Stimulated activated CD8-positive, alpha-beta memory T cell treated with anti-CD3 and anti-CD28 coated beads, Interleukin-12 subunit alpha, Interleukin-12 subunit beta, amount 100 ng/mL, for 1 hour (primary cell): ENCODE measurements at regions not wholly inside any gene's neighbourhood (a gene's known extent, or its start where the extent isn't known, plus 50 kb on each side); places are given as distances from the start of the nearest gene placed in this dataset.

Experiments used
- DNase-seq: peaks from one replicate; pipeline ENCODE4 v3.0.0-alpha.2; 2020; ENCODE audit warnings: low read depth

DNA sequence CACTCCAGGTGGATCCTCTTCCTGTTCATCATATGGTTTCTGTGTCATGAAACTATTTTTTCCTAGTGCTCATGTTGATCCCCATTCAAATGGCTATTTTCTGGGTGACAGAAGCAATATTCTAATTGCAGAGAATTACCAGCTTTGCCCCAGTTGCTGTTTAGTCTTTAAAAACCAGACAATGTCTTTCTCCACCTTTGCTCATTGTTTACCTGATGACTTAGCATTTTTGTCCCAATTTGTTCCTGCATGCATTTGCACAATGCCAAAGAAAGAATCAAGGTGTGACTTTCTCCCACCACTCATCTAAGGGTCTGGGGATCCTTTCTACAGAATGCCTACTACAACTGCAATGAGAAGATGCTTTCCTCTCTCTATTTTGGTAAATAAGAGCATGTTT, 439.9 kb upstream of the MAF start:
- no peak for DNase-seq

DNA sequence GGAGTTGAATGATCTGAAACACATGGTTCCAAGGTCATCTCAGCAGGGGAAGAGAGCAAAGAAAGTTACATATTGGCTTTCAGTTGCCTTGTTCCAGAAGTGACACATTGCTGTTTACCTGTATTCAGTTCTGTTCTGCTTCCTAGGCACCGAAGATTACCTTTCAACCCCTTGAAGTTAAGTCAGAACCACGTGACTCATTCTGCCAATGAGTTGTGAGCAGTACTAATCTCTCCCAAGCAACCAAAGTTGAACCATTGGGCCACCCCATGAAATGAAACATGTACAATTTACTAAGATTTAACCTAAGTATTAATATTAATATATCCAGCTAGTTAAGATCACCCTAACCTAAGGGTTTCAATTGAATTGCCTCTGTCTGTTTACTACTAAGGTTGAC, 439.2 kb upstream of the MAF start:
- no peak for DNase-seq

DNA sequence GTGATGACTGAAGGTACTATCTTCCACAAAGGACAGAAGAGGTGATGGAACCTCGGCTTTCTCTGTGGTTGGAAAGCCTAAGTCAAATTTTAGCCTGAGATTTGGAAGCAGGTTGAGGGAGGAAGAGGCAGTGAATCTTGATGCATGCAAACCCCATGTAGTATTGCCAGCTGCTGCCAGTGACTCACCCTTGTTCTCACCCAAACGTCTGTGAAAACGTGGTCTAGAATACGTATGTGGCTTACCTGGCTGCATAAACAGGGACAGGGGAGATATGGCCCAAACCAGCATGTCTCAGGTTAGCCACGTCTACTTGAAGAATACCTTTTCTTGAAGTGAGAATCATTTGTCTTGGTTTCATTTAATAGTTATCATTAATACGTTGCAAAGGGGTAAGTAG, 438.0 kb upstream of the MAF start:
- no peak for DNase-seq

DNA sequence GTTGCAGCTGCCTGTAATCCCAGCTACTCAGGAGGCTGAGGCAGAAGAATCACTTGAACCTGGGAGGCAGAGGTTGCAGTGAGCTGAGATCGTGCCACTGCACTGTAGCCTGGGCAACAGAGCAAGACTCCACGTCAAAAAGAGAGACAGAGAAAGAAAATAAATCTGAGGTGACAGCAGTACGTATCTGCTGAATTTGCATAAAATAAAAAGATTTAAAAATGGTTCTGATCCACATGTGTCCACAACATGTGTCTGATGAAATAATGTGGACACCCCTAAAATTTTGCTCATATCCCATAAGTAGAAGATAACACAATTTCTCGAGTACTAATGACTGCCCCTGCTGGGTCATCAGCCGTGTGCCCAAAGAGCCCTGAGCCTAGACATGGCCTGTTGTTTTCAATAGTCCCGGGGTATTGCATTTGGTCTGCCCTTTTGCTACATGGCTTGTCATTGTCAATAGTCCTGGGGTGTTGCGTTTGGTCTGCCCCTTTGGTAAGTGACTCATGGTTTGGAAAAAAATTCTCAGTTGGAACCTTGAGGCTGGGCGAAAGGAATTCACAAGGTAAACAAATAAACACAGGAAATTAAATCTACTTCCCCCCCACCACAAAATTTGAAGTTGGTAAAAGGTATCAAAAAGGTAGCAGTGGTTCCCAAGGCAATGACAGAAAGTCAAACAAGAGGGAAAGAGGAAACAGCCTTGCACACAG, 434.6 kb upstream of the MAF start:
- DNase-seq, result no peak

GRCh38 chr16:80034469-80034826, 433.9 kb upstream of the MAF start:
- no peak for DNase-seq

- DNase-seq, result no peak
Observed at GRCh38 chr16:80033783-80034468, 433.4 kb upstream of the MAF start.

GRCh38 chr16:80029761-80030481, 429.4 kb upstream of the MAF start:
- no peak for DNase-seq

DNA sequence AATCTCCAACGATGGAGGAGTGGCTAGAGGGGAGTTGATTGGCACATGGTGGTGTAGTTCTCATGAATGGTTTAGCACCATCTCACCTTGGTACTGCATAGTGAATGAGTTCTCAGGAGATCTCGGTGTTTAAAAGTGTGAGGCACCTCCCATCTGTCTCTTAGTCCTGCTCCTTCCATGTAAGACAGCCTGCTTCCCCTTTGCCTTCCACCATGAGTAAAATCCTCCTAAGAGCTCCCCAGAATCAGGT, 428.8 kb upstream of the MAF start:
- no peak for DNase-seq

DNA sequence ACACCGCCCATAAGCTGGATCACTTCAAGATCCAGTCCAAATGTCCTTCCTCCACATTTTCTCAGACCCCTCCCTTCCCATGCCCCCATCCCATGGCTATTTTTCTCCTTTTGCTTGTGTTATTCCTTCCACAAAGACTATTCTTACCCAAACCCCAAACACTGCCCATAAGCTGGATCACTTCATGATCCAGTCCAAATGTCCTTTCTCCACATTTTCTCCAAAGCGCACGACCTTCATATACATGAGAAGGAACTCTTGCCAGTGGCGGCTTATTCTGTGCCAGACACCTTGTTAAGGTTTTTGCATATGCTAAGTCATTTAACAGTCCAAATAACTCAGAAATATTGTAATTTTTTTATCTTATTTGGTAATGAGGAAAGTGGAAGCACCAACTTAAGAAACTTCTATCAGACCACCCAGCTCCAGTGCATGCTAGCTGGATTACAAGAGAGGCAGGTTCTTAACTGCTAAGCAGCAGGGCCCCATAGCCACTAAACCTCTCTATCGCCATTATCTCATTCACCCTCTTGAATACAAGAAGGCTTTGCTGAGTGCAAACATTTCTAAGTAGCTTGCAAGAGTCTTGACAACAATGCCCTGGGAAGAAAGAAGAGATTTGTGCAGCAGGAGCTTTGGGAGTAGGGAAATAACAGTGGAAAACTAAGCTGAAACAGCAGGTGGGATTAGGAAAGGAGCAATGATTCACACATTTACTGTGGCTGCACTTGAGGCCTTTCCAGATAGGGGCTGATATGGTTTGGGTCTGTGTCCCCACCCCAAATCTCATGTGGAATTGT, 428.2 kb upstream of the MAF start:
- no peak for DNase-seq

DNA sequence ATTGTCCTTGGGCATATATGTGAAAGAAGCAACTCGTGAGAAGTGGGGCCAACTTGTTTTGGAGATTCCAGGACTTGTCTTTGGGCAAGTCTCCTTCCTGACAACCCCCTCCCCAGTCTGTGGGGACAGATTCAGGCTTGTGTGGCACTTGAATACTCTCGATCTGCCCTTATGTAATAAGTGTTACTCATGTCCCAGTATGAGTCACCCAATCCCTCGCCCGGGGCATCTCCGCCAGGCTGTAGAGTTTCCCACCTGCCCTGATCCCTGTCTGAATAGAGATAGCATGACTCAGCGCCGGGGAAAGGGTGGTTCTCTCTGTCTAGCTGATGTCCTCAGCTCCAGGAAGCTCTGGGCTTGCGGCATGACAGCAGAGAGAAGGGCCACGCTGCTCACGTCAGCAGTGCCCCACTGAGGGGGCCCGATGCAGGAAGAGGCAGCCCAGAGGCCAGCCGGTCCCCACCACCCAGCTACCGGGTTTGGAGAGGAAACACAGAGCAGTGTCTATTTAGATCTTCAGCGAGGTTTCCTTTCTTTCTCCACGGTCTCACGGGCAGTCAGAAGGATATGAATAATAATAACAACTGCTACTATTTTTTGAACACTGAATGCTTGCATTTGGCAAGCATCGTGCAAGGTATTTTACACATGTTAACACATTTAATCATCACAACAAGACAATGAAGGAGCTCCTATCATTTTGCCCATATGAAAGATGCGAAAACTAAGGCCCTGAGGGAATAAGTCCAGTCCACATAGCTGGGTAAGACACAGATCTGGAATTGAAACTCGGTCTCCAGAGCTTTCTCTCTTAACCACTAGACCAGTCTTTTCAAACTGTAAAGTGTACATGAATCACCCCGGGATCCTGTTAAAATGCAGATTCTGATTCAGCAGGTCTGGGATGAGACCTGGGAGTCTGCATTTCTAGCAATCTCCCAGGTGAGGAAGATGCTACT, 426.7 kb upstream of the MAF start:
- peak; percentile 6 for DNase-seq

DNA sequence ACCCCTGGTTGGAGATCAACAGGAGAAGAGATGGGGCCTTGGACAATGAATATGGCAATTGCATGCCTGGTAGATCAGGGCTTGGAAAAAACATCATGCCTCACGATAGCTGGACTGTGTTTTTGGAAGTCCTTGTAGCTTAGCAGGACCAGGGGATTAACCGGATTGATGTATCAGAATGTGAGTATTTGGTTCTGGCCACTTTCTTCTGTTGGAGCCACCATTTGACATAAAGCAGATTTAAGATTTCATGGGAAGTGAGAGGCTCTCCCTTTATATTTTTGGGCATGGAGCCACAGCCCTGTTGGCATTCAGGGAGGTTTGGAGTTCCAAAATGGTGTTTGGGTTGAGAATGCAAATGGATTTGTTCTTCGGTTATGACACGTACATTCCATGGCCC, 424.7 kb upstream of the MAF start:
- no peak for DNase-seq

DNA sequence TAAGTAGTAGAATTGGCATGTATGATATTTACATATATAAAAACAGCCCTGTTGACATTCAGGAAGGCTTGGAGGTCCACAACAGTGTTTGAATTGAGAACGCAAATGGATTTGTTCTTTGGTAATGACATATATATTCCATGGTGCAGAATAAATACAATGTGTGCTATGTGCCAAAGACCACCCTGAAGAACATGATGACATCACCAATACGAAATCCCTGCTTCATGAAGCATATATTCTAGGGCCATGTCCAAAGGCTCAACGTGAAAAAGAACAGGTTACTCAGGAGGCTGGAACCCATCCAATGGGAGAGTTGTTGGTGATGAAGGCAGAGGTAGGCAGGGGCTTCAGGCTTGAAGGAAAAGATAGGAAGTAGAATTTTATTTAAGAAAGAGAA, 423.9 kb upstream of the MAF start:
- DNase-seq, result no peak

DNA sequence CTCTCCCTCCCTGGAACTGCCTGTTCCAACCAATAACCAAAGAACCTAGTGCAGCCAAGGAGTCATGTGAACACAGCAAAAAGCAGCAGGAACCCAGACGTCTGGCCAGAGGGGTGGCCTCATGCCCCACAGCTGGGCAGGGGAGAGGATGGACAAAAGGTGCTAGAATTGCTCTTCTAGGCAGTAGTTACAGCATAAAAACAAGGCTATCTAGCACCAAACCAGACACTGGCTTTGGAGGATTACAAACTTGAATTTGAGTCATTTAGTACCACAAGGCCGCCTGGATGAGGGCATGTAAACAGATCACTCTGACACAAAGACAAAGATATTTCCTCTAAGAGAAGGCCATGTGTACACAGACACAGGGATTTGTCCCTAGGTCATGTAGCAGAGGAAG, 423.3 kb upstream of the MAF start:
- DNase-seq, result no peak

DNA sequence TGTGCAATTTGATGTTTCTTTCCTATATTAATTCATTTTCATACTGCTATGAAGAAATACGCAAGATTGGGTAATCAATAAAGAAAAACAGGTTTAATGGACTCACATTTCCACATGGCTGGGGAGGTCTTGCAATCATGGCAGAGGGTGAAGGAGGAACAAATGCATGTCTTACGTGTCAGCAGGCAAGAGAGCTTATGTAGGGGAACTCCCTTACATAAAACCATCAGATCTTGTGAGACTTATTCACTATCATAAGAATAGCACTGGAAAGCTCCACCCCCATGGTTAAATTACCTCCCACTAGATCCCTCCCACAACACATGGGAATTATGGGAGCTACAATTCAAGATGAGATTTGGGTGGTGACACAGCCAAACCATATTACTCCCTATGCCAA, 418.9 kb upstream of the MAF start:
- DNase-seq, result no peak

- no peak for DNase-seq
Observed at GRCh38 chr16:80018466-80018865, 417.9 kb upstream of the MAF start.

GRCh38 chr16:80016731-80017326, 416.3 kb upstream of the MAF start:
- DNase-seq, result no peak

DNA sequence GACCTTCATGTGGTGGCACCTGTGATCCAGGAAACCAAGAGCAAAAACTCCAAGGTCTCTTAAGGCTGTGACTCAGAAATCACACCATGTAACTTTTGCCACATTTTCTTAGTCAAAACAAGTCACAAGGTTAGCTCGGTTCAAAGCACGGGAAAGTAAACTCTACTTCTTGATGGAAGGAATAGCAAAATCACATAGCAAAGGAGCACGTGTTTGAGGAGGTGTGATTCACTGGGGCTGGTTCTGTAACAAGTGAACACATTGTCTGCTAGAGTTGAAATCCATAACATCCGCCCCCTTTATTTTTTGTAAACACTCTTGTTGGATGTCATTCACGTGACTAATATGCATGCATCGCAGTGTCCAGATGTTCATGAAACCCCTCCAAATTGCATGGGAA, 415.0 kb upstream of the MAF start:
- no peak for DNase-seq

- no peak for DNase-seq
Observed at GRCh38 chr16:80014241-80014939, 413.9 kb upstream of the MAF start.

GRCh38 chr16:80012586-80012985, 412.0 kb upstream of the MAF start:
- DNase-seq, result no peak

DNA sequence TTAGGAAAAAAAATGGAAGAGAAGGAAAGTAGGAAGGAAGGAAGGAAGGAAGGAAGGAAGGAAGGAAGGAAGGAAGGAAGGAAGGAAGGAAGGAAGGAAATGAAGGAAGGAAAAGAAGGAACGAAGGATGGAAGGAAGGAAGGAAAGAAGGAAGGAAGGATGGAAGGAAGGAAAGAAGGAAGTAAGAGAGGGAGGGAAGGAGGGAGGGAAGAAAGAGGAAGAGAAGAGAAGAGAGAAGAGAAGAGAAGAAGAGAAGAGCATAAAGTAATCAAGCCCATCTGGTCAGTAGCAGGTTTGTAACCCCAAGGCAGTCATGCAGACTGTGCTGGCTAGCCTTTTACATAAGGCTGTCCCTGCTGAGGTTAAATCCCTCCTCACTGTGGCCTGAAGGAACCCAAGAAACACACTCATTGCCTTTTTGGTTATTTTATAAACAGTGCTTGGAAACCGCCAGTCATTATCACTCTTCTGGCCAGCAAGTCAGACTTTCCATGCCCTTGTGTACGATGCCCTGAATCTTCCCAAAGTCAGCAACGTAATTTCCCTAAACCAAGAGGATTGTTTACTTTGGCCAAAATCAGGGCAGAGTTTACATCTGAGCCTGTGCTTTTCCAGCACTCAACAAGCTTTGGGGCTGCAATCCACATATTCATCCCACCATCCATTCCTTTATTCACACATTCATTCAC, 409.6 kb upstream of the MAF start:
- no peak for DNase-seq
